ENCODE measurements at regions not wholly inside any gene's neighbourhood (a gene's known extent, or its start where the extent isn't known, plus 50 kb on each side); places are given as distances from the start of the nearest gene placed in this dataset.

DNA sequence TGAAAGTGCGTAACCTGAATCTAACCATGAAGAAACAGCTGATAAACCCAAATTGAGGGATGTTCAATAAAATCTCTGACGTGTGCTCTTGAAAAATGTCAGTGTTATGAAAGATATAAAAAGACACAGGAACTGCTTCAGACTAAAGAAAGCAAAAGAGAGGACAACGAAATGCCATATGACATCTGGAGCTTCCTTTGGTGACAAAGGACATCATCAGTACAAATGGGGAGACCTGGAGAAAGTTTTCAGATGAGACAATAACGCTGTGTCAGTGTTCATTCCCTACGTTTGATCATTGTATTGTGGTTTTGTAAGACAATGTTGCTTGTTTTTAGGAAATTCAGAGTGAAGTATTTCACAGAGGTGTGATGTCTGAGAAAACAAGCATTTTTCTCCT lies 125.9 kb upstream of the MAP1LC3B2 start:
- no peak for DNase-seq
- Mint-ChIP-seq H3K4me3 (no peak overlapping the region), H3K4me1 (ENCODE audit: low read depth) (peaks cover 7% of the 10 kb centered on the region), H3K27me3 (no peaks in the 10 kb centered on the region), H3K36me3 (ENCODE audit: low read depth) (no peaks in the 10 kb centered on the region), H3K9me3 (no peaks in the 10 kb centered on the region), H3K27ac (peak overlapping the region; percentile 39)
- POLR2A ChIA-PET, result no interaction called here
- peak; percentile 63 for ATAC-seq (ENCODE audit: poor library complexity)
- no peak overlapping the region for H3K27ac ChIP-seq (ENCODE audit: low read depth in 1 of 2, low read length in 2 of 2)
- no peaks in the 10 kb centered on the region for H3K27me3 ChIP-seq (ENCODE audit: control insufficient read depth in 1 of 2, insufficient read depth in 2 of 2, low read length in 2 of 2)
- CTCF ChIA-PET, result no interaction called here
- TF ChIP-seq, protein P1, sequence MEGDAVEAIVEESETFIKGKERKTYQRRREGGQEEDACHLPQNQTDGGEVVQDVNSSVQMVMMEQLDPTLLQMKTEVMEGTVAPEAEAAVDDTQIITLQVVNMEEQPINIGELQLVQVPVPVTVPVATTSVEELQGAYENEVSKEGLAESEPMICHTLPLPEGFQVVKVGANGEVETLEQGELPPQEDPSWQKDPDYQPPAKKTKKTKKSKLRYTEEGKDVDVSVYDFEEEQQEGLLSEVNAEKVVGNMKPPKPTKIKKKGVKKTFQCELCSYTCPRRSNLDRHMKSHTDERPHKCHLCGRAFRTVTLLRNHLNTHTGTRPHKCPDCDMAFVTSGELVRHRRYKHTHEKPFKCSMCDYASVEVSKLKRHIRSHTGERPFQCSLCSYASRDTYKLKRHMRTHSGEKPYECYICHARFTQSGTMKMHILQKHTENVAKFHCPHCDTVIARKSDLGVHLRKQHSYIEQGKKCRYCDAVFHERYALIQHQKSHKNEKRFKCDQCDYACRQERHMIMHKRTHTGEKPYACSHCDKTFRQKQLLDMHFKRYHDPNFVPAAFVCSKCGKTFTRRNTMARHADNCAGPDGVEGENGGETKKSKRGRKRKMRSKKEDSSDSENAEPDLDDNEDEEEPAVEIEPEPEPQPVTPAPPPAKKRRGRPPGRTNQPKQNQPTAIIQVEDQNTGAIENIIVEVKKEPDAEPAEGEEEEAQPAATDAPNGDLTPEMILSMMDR (IDR thresholded peaks at IDR 0.05), result no peak
- no peak overlapping the region for H3K4me3 ChIP-seq (ENCODE audit: low read length)
- H3K9me3 ChIP-seq (ENCODE audit: control insufficient read depth in 1 of 2, insufficient read depth in 1 of 2, low read length in 2 of 2), result no peaks in the 10 kb centered on the region
- no peaks in the 10 kb centered on the region for H3K36me3 ChIP-seq (ENCODE audit: insufficient read depth, low read length)
- intact Hi-C loops (cut with DNase I, micrococcal nuclease), result no loop called here
- H3K4me1 ChIP-seq (ENCODE audit: insufficient read depth, low read length), result no peaks in the 10 kb centered on the region

DNA sequence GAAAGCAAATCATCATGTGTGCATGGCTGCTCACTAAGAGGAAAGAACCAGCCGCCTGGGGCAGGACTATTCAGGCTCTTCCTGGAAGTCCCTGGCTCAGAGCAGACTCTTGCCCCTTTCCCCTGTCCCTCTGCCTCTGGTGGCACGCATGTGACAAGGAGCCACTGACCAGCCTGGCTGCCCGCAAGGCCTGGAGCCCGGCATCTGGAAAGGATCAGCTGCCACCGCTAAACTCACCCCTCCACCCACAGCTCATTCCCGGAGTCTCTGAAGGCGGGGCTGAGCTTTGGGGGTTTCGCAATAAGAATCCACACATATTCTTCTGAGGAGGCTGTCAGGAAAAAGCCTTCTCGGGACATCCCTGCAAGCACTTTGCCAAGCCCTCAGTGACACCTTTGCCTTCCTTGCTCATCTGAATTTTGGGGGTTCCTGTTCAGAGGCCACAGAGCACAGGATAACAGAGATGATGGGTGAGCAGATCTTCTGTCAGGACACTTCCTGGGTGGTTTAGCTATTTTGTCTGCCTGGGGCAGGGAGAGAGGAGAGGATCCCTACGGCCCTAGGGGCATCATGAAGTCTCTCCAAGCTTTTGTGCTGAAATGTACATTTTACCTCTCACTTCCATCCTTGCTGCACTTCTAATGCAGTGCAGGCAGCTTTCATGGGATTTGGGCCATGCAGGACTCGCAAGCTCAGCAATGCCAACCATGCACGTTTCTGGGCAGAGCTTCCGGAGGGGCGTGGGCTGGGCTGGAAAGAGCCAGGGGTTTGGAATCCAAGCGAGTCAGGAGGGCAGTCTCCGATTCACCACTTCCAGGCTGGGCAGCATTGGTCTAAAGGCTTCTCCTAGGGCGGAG lies 124.8 kb upstream of the MAP1LC3B2 start:
- no peak overlapping the region for H3K4me3 Mint-ChIP-seq
- DNase-seq, result peak in 1 of 14 experiments; percentile 27
- Histone ChIP-seq H3K36me3 (ENCODE audit: insufficient read depth, low read length) (no peaks in the 10 kb centered on the region), H3K27ac (ENCODE audit: low read depth in 1 of 2, low read length in 2 of 2) (no peak overlapping the region), H3K9me3 (ENCODE audit: control insufficient read depth in 1 of 2, insufficient read depth in 1 of 2, low read length in 2 of 2) (no peaks in the 10 kb centered on the region), H3K4me3 (ENCODE audit: low read length) (no peak overlapping the region), H3K27me3 (ENCODE audit: control insufficient read depth in 1 of 2, insufficient read depth in 2 of 2, low read length in 2 of 2) (no peaks in the 10 kb centered on the region), H3K4me1 (ENCODE audit: insufficient read depth, low read length) (no peaks in the 10 kb centered on the region)
- CTCF ChIA-PET, result interaction anchor here (0.7 kb wide), 1 partner anchor 436 kb away, joined by 3 read pairs; no protein-coding TSS in a partner anchor
- H3K27me3 Mint-ChIP-seq, result no peaks in the 10 kb centered on the region
- no peaks in the 10 kb centered on the region for H3K9me3 Mint-ChIP-seq
- TF ChIP-seq, protein P1 (IDR thresholded peaks at IDR 0.05), result no peak
- intact Hi-C loops (cut with DNase I, micrococcal nuclease), result no loop called here
- POLR2A ChIA-PET, result interaction anchor here (0.6 kb wide), 1 partner anchor 305 kb away, joined by 3 read pairs; no protein-coding TSS in a partner anchor
- peaks cover 7% of the 10 kb centered on the region for H3K4me1 Mint-ChIP-seq (ENCODE audit: low read depth)
- ATAC-seq (ENCODE audit: poor library complexity), result no peak
- no peaks in the 10 kb centered on the region for H3K36me3 Mint-ChIP-seq (ENCODE audit: low read depth)
- no peak overlapping the region for H3K27ac Mint-ChIP-seq

DNA sequence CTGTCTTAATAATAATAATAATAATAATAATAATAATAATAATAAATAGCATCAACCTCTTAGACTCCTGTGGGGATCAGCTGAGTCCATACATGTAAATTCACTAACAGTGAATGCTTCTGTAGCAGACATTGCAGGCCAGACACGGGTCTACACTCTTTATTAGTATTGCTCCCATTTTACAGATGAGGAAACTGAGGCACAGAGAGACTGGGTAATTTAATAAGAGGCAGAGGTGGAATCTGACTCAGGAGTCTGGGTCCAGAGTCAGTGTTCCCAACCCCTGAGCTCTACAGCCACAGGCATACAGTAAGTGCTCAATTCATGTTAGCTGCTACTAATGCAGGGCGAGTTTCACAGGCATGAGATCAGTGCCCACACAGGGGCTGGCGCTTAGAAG lies 123.2 kb upstream of the MAP1LC3B2 start:
- TF ChIP-seq, protein P1 (IDR thresholded peaks at IDR 0.05), result no peak
- Histone ChIP-seq H3K4me1 (ENCODE audit: insufficient read depth, low read length) (no peaks in the 10 kb centered on the region), H3K36me3 (ENCODE audit: insufficient read depth, low read length) (no peaks in the 10 kb centered on the region), H3K4me3 (ENCODE audit: low read length) (no peak overlapping the region), H3K27ac (ENCODE audit: low read depth in 1 of 2, low read length in 2 of 2) (no peak overlapping the region), H3K9me3 (ENCODE audit: control insufficient read depth in 1 of 2, insufficient read depth in 1 of 2, low read length in 2 of 2) (no peaks in the 10 kb centered on the region), H3K27me3 (ENCODE audit: control insufficient read depth in 1 of 2, insufficient read depth in 2 of 2, low read length in 2 of 2) (no peaks in the 10 kb centered on the region)
- POLR2A ChIA-PET, result no interaction called here
- Mint-ChIP-seq H3K27me3 (no peaks in the 10 kb centered on the region), H3K4me1 (ENCODE audit: low read depth) (peaks cover 7% of the 10 kb centered on the region), H3K36me3 (ENCODE audit: low read depth) (no peaks in the 10 kb centered on the region), H3K27ac (no peak overlapping the region), H3K9me3 (no peaks in the 10 kb centered on the region), H3K4me3 (no peak overlapping the region)
- CTCF ChIA-PET, result no interaction called here
- DNase-seq (no peak), ATAC-seq (ENCODE audit: poor library complexity) (no peak)
- intact Hi-C loops (cut with DNase I, micrococcal nuclease), result no loop called here
